Psoas muscle (tissue), 7 donors: ENCODE measurements at regions not wholly inside any gene's neighbourhood (a gene's known extent, or its start where the extent isn't known, plus 50 kb on each side); places are given as distances from the start of the nearest gene placed in this dataset.

ENCODE experiments used
- ATAC-seq, 4 donors: fragments of 200-7000 bp; cut with Tn5 transposase; one replicate each; pipeline ENCODE4 v1.9.1; 2020; ENCODE audit warnings: moderate library complexity in 3 of 4, mild to moderate bottlenecking in 2 of 4
- DNase-seq, 2 donors: peaks; one replicate each; pipeline ENCODE4 v3.0.0-alpha.2; 2020
- H3K27ac ChIP-seq: fragments of 200-600 bp; one replicate; pipeline ENCODE4 v1.8.0; 2022
- H3K27me3 ChIP-seq, 3 donors: fragments of 200-600 bp in 1 of 3; one replicate each; pipeline versions ENCODE4 v1.6.1 to v1.8.0; 2013 to 2022; ENCODE audit warnings: low read length in 2 of 3, mild to moderate bottlenecking in 2 of 3, moderate library complexity in 1 of 3; ENCODE audit not compliant: insufficient read depth in 3 of 3
- H3K36me3 ChIP-seq, 2 donors: fragments of 200-600 bp in 1 of 2; one replicate each; pipeline versions ENCODE4 v1.6.1 to v1.8.0; 2013 to 2022; ENCODE audit warnings: low read depth in 1 of 2, mild to moderate bottlenecking in 1 of 2, moderate library complexity in 1 of 2; ENCODE audit not compliant: insufficient read depth in 1 of 2
- H3K4me1 ChIP-seq: fragments of 200-600 bp; one replicate; pipeline ENCODE4 v1.8.0; 2022
- H3K4me3 ChIP-seq: fragments of 200-600 bp; one replicate; pipeline ENCODE4 v1.8.0; 2022; ENCODE audit warnings: mild to moderate bottlenecking
- H3K9me3 ChIP-seq: fragments of 200-600 bp; one replicate; pipeline ENCODE4 v1.8.0; 2022
- CTCF ChIP-seq: fragments of 200-600 bp; IDR thresholded peaks from one replicate; pipeline ENCODE4 v1.8.0; 2022; ENCODE audit warnings: antibody characterized with exemption
- WGBS, 3 donors: extraction: QIAGEN DNeasy Blood & Tissue Kit; methylation state at CpG; one replicate each; pipeline versions ENCODE4 v1.1.6 to v1.1.7; 2013; 5-methylcytosine and 5-hydroxymethylcytosine counted together
- intact Hi-C, 2 donors: fragments of 100-400 bp; cut with DNase I; formaldehyde crosslinking; loops; one replicate each; pipeline versions ENCODE4 v1.11.0 to v1.14.2; 2022
- donor health status: healthy with polysubstance abuse.
- donor health status: DM: no; HTN: no; CAD: no; lungs with moderate emphysema.
- donor health status: Bipolar disorder and iron deficiency.
- donor health status: healthy.
- donor health status: DM: yes; HTN: yes; CAD: no.
- donor health status: DM: no; HTN: no; CAD: no.
- donor health status: DM: yes; HTN: yes; CAD: no.

- no peak for TF ChIP-seq CTCF
- intact Hi-C loops = no loop called here
- WGBS, 3 donors = 94 to 98% (median 95%) methylated on average over 2 of the region's 2 CpGs
- Histone ChIP-seq H3K4me3 (no peak overlapping the region), H3K27ac (no peak overlapping the region), H3K27me3 (peaks cover 0 to 16% (median 4%) of the 10 kb centered on the region in 3 donors), H3K36me3 (no peaks in the 10 kb centered on the region), H3K9me3 (no peaks in the 10 kb centered on the region), H3K4me1 (no peaks in the 10 kb centered on the region)
- ATAC-seq = no peak
- no peak for DNase-seq
Measured at GRCh38 chr22:27046603-27047002, 389.2 kb downstream of the MIAT start.

GRCh38 chr22:27050771-27051170, 393.4 kb downstream of the MIAT start:
- intact Hi-C loops = no loop called here
- ATAC-seq (no peak), DNase-seq (no peak)
- H3K4me3 ChIP-seq = no peak overlapping the region
- no peak overlapping the region for H3K27ac ChIP-seq
- WGBS, 3 donors = 75 to 94% (median 81%) methylated on average over 4 of the region's 4 CpGs
- TF ChIP-seq CTCF = no peak
- no peaks in the 10 kb centered on the region for H3K4me1 ChIP-seq
- H3K27me3 ChIP-seq = peaks cover 0 to 12% (median 2%) of the 10 kb centered on the region in 3 donors
- no peaks in the 10 kb centered on the region for H3K9me3 ChIP-seq
- no peaks in the 10 kb centered on the region for H3K36me3 ChIP-seq

- Histone ChIP-seq H3K36me3 (no peaks in the 10 kb centered on the region), H3K4me3 (no peak overlapping the region), H3K27me3 (peaks cover 0 to 15% (median 0%) of the 10 kb centered on the region in 3 donors), H3K4me1 (no peaks in the 10 kb centered on the region), H3K27ac (no peak overlapping the region), H3K9me3 (no peaks in the 10 kb centered on the region)
- intact Hi-C loops = no loop called here
- no peak for TF ChIP-seq CTCF
- no peak for DNase-seq
- ATAC-seq = no peak
- WGBS, 3 donors = 33 to 72% (median 70%) methylated on average over 3 of the region's 3 CpGs
Measured at GRCh38 chr22:27051407-27051806, 394.0 kb downstream of the MIAT start.

- Histone ChIP-seq H3K27me3 (peaks cover 0 to 28% (median 0%) of the 10 kb centered on the region in 3 donors), H3K36me3 (no peaks in the 10 kb centered on the region), H3K4me3 (no peak overlapping the region), H3K9me3 (no peaks in the 10 kb centered on the region), H3K27ac (no peak overlapping the region), H3K4me1 (no peaks in the 10 kb centered on the region)
- no peak for DNase-seq
- intact Hi-C loops = no loop called here
- no peak for TF ChIP-seq CTCF
- ATAC-seq = no peak
Measured at GRCh38 chr22:27057717-27058116, 400.3 kb downstream of the MIAT start.

- WGBS, 3 donors = 77 to 81% (median 80%) methylated on average over 15 of the region's 15 CpGs
- H3K9me3 ChIP-seq = no peaks in the 10 kb centered on the region
- ATAC-seq (no peak), DNase-seq (no peak)
- intact Hi-C loops = no loop called here
- H3K36me3 ChIP-seq = no peaks in the 10 kb centered on the region
- no peaks in the 10 kb centered on the region for H3K4me1 ChIP-seq
- H3K4me3 ChIP-seq = no peak overlapping the region
- no peak for TF ChIP-seq CTCF
- H3K27ac ChIP-seq = no peak overlapping the region
- H3K27me3 ChIP-seq = peaks cover 0 to 23% (median under 1%) of the 10 kb centered on the region in 3 donors
Measured at GRCh38 chr22:27060190-27060589, 402.8 kb downstream of the MIAT start.
